ENCODE measurements at regions not wholly inside any gene's neighbourhood (a gene's known extent, or its start where the extent isn't known, plus 50 kb on each side); places are given as distances from the start of the nearest gene placed in this dataset.

GRCh38 chr2:39508198-39508597, 71.1 kb upstream of the MAP4K3 start:
- TF ChIP-seq CTCF (IDR thresholded peaks at IDR 0.05; ENCODE audit: borderline replicate concordance, extremely low read depth, low read length, poor library complexity, severe bottlenecking) (no peak), EZH2 (IDR thresholded peaks at IDR 0.05; ENCODE audit: borderline replicate concordance, low read depth, low read length, severe bottlenecking) (no peak)

Measured in DND-41 (cell line).